ENCODE measurements at regions not wholly inside any gene's neighbourhood (a gene's known extent, or its start where the extent isn't known, plus 50 kb on each side); places are given as distances from the start of the nearest gene placed in this dataset.

DNA sequence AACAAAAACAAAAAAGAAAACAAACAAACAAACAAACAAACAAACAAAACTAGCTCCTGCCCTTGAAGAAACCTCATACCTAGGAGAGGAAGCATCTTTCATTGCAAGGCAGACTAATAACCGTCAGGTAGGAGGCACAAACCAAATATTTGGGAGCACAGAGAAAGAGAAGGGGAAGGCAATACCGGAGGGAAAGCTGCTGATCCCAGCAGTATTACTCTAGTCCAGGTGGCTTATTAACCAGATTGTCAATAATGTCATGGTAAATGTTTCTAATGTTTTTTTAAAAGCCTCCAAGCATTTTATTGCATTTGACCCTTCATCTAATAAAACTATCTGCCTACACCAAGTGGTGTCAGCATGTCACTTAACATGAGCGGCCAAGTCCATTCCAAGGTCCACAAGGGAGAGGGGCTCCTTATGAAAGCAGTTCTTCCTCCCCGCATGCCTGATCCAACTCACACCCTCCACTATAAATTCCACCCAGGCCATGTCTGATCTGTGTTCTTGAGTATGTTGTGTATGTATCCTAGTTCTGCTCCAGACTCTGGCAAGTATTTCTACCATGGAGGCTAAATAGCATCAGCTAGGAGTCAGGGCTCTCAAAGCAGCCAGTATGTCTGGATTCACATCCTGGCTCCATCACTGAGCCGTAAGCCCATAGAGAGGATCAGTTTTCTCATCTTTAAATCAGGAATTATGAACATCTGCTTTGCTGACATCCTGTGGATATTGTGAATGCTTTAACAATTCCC is 208.1 kb upstream of the TENM4 start:
- H3F3A ChIP-seq (ENCODE audit: low read depth): no peaks in the 10 kb centered on the region
- Mint-ChIP-seq H3K36me3 (no peaks in the 10 kb centered on the region), H3K9me3 (no peaks in the 10 kb centered on the region), H3K4me3 (no peak overlapping the region), H3K27me3 (ENCODE audit: insufficient read depth, low read depth) (no peaks in the 10 kb centered on the region), H3K4me1 (peaks cover 14% of the 10 kb centered on the region), H3K27ac (no peak overlapping the region)
- H3K9ac ChIP-seq: no peak overlapping the region
- no peak overlapping the region for H3K27ac ChIP-seq
- peaks cover 14% of the 10 kb centered on the region for H3K4me1 ChIP-seq
- no peaks in the 10 kb centered on the region for H3K79me2 ChIP-seq (ENCODE audit: low read depth)
- TF ChIP-seq EZH2 (IDR thresholded peaks at IDR 0.05) (no peak), EZH2phosphoT487 (IDR thresholded peaks at IDR 0.05) (no peak)
- TF ChIP-seq, protein P1, sequence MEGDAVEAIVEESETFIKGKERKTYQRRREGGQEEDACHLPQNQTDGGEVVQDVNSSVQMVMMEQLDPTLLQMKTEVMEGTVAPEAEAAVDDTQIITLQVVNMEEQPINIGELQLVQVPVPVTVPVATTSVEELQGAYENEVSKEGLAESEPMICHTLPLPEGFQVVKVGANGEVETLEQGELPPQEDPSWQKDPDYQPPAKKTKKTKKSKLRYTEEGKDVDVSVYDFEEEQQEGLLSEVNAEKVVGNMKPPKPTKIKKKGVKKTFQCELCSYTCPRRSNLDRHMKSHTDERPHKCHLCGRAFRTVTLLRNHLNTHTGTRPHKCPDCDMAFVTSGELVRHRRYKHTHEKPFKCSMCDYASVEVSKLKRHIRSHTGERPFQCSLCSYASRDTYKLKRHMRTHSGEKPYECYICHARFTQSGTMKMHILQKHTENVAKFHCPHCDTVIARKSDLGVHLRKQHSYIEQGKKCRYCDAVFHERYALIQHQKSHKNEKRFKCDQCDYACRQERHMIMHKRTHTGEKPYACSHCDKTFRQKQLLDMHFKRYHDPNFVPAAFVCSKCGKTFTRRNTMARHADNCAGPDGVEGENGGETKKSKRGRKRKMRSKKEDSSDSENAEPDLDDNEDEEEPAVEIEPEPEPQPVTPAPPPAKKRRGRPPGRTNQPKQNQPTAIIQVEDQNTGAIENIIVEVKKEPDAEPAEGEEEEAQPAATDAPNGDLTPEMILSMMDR (IDR thresholded peaks at IDR 0.05): no peak
- no peaks in the 10 kb centered on the region for H3K36me3 ChIP-seq
- H3K4me2 ChIP-seq: no peak overlapping the region
- H3K4me3 ChIP-seq: no peak overlapping the region
- H2AFZ ChIP-seq (replicated peaks): no peak overlapping the region
- H3K27me3 ChIP-seq: no peaks in the 10 kb centered on the region
- no peaks in the 10 kb centered on the region for H4K20me1 ChIP-seq (ENCODE audit: low read depth)
- no peaks in the 10 kb centered on the region for H3K9me3 ChIP-seq (ENCODE audit: low read depth)
- no peak for DNase-seq (ENCODE audit: low spot score)

DNA sequence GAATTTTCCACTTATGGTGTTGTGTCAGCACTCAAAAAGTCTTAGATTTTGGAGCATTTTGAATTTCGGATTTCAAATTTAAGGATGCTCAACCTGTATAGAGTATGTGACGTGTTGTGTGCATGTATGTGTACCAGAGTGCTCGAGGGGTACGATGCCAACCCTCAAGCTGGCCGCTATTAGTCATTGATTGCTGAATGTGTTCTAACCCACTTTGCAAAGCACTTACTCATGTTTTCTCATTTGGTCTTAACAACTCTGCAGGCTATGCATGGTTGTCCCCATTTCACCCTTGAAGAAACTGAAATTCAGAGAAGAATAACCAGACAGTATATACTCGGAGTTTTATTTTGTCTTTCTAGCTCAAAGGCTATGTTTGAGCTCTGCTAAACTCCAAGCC is 196.4 kb upstream of the TENM4 start:
- peaks cover 4% of the 10 kb centered on the region for H3K27me3 Mint-ChIP-seq (ENCODE audit: insufficient read depth, low read depth)
- no peaks in the 10 kb centered on the region for H3K4me1 Mint-ChIP-seq
- H3K4me3 Mint-ChIP-seq: no peak overlapping the region
- Histone ChIP-seq H3K36me3 (no peaks in the 10 kb centered on the region), H3K4me3 (no peak overlapping the region), H2AFZ (replicated peaks) (no peak overlapping the region), H3K4me1 (no peaks in the 10 kb centered on the region), H3K9me3 (ENCODE audit: low read depth) (no peaks in the 10 kb centered on the region), H3K9ac (no peak overlapping the region), H3K4me2 (no peak overlapping the region), H3K79me2 (ENCODE audit: low read depth) (no peaks in the 10 kb centered on the region), H3F3A (ENCODE audit: low read depth) (no peaks in the 10 kb centered on the region), H3K27ac (no peak overlapping the region), H3K27me3 (no peaks in the 10 kb centered on the region), H4K20me1 (ENCODE audit: low read depth) (no peaks in the 10 kb centered on the region)
- TF ChIP-seq EZH2phosphoT487 (IDR thresholded peaks at IDR 0.05): no peak
- TF ChIP-seq, protein P1 (IDR thresholded peaks at IDR 0.05): no peak
- TF ChIP-seq EZH2 (IDR thresholded peaks at IDR 0.05): no peak
- H3K36me3 Mint-ChIP-seq: no peaks in the 10 kb centered on the region
- no peak for DNase-seq (ENCODE audit: low spot score)
- no peak overlapping the region for H3K27ac Mint-ChIP-seq
- no peaks in the 10 kb centered on the region for H3K9me3 Mint-ChIP-seq

DNA sequence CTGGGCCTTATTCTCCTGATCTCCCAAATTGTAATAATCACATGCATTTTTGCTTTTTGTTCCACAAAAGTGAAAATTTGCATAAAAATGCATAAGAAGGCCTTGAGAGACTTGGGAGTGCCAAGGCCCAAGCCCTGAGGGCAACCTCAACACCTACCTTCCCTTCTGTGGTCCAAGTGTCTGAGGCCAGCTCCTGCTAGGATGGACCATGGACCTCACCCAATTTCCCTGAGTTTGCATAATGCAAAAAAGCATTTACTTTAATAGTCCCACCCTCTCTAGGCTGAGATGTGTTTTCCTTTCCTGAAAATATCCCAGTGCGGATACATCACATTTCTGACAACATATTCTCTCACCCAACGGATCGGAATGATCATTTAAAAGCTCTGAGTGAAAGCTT is 194.1 kb upstream of the TENM4 start:
- H4K20me1 ChIP-seq (ENCODE audit: low read depth): no peaks in the 10 kb centered on the region
- no peak overlapping the region for H3K4me2 ChIP-seq
- H3K36me3 ChIP-seq: no peaks in the 10 kb centered on the region
- H3K27me3 Mint-ChIP-seq (ENCODE audit: insufficient read depth, low read depth): peaks cover 5% of the 10 kb centered on the region
- no peaks in the 10 kb centered on the region for H3K79me2 ChIP-seq (ENCODE audit: low read depth)
- H3K27ac ChIP-seq: no peak overlapping the region
- H3K9ac ChIP-seq: no peak overlapping the region
- H3K9me3 Mint-ChIP-seq: no peaks in the 10 kb centered on the region
- no peaks in the 10 kb centered on the region for H3K27me3 ChIP-seq
- no peak for DNase-seq (ENCODE audit: low spot score)
- no peaks in the 10 kb centered on the region for H3K4me1 ChIP-seq
- no peak overlapping the region for H3K4me3 ChIP-seq
- no peak overlapping the region for H3K4me3 Mint-ChIP-seq
- TF ChIP-seq, protein P1 (IDR thresholded peaks at IDR 0.05): no peak
- TF ChIP-seq EZH2phosphoT487 (IDR thresholded peaks at IDR 0.05): no peak
- TF ChIP-seq EZH2 (IDR thresholded peaks at IDR 0.05): no peak
- H3K27ac Mint-ChIP-seq: no peak overlapping the region
- H3K9me3 ChIP-seq (ENCODE audit: low read depth): no peaks in the 10 kb centered on the region
- no peaks in the 10 kb centered on the region for H3F3A ChIP-seq (ENCODE audit: low read depth)
- H3K4me1 Mint-ChIP-seq: no peaks in the 10 kb centered on the region
- no peak overlapping the region for H2AFZ ChIP-seq (replicated peaks)
- H3K36me3 Mint-ChIP-seq: no peaks in the 10 kb centered on the region

Measured in neural progenitor cell (in vitro differentiated cells).